Smooth muscle cell of the brain vasculature (primary cell): ENCODE measurements at regions not wholly inside any gene's neighbourhood (a gene's known extent, or its start where the extent isn't known, plus 50 kb on each side); places are given as distances from the start of the nearest gene placed in this dataset.

Source experiments
- DNase-seq: peaks from one replicate; pipeline ENCODE4 v3.0.0-alpha.2; 2012; ENCODE audit warnings: low read depth, low spot score

- DNase-seq, result no peak
Observed at GRCh38 chr3:70840106-70840870, 527.9 kb upstream of the MDFIC2 start.

- no peak for DNase-seq
Observed at GRCh38 chr3:70833239-70833960, 521.0 kb upstream of the MDFIC2 start.

GRCh38 chr3:70832834-70833205 is 520.4 kb upstream of the MDFIC2 start:
- DNase-seq, result no peak

GRCh38 chr3:70832089-70832833 is 519.8 kb upstream of the MDFIC2 start:
- DNase-seq, result no peak

- DNase-seq, result no peak
Observed at GRCh38 chr3:70829092-70829491, 516.7 kb upstream of the MDFIC2 start.

GRCh38 chr3:70824773-70825172 is 512.3 kb upstream of the MDFIC2 start:
- no peak for DNase-seq

GRCh38 chr3:70824078-70824477 is 511.6 kb upstream of the MDFIC2 start:
- DNase-seq, result no peak

- DNase-seq, result no peak
Observed at GRCh38 chr3:70823622-70824021, 511.2 kb upstream of the MDFIC2 start.

GRCh38 chr3:70822669-70823068 is 510.2 kb upstream of the MDFIC2 start:
- no peak for DNase-seq

GRCh38 chr3:70821602-70822001 is 509.2 kb upstream of the MDFIC2 start:
- DNase-seq, result no peak

- no peak for DNase-seq
Observed at GRCh38 chr3:70820397-70820796, 508.0 kb upstream of the MDFIC2 start.

GRCh38 chr3:70818145-70818544 is 505.7 kb upstream of the MDFIC2 start:
- no peak for DNase-seq

GRCh38 chr3:70816346-70816745 is 503.9 kb upstream of the MDFIC2 start:
- no peak for DNase-seq

- no peak for DNase-seq
Observed at GRCh38 chr3:70815817-70816216, 503.4 kb upstream of the MDFIC2 start.

- DNase-seq, result no peak
Observed at GRCh38 chr3:70813311-70813710, 500.9 kb upstream of the MDFIC2 start.

GRCh38 chr3:70811880-70812279 is 499.4 kb upstream of the MDFIC2 start:
- no peak for DNase-seq

GRCh38 chr3:70808881-70809280 is 496.4 kb upstream of the MDFIC2 start:
- DNase-seq, result no peak

GRCh38 chr3:70806556-70806955 is 494.1 kb upstream of the MDFIC2 start:
- DNase-seq, result no peak

- no peak for DNase-seq
Observed at GRCh38 chr3:70806021-70806420, 493.6 kb upstream of the MDFIC2 start.

- no peak for DNase-seq
Observed at GRCh38 chr3:70805061-70805889, 492.8 kb upstream of the MDFIC2 start.

GRCh38 chr3:70803891-70804290 is 491.5 kb upstream of the MDFIC2 start:
- no peak for DNase-seq

- DNase-seq, result no peak
Observed at GRCh38 chr3:70803319-70803718, 490.9 kb upstream of the MDFIC2 start.
